ENCODE measurements at regions not wholly inside any gene's neighbourhood (a gene's known extent, or its start where the extent isn't known, plus 50 kb on each side); places are given as distances from the start of the nearest gene placed in this dataset.

GRCh38 chr19:29882719-29883105, 59.3 kb upstream of the URI1 start:
- TF ChIP-seq POLR2A (IDR thresholded peaks at IDR 0.05): no peak
- no peak for TF ChIP-seq CTCF (IDR thresholded peaks at IDR 0.05)

All from breast epithelium (tissue), 3 donors.